ENCODE measurements at regions not wholly inside any gene's neighbourhood (a gene's known extent, or its start where the extent isn't known, plus 50 kb on each side); places are given as distances from the start of the nearest gene placed in this dataset.

DNA sequence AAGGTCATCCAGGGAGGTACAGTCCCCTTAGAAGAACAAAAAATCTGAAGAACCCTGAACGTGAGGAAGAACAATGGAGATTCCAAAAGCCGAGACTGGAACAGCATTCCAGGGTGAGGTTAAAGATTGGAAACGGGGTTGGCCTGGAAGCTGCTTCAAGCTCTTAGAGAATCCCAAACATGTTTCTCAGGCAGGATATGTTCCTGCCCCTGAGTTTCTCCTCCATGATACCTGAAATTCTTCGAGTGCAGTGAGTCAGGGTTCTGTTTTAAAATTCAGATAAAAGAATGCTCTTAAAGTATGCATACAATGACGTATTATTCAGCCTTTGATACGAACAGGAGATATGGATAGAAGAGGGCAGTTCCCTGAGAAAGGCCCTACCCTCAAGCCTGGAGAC, 293.1 kb downstream of the HS3ST3B1 start:
- TF ChIP-seq MAX (IDR thresholded peaks at IDR 0.05; ENCODE audit: low read depth, low read length) = no peak
- TF ChIP-seq, protein P1, sequence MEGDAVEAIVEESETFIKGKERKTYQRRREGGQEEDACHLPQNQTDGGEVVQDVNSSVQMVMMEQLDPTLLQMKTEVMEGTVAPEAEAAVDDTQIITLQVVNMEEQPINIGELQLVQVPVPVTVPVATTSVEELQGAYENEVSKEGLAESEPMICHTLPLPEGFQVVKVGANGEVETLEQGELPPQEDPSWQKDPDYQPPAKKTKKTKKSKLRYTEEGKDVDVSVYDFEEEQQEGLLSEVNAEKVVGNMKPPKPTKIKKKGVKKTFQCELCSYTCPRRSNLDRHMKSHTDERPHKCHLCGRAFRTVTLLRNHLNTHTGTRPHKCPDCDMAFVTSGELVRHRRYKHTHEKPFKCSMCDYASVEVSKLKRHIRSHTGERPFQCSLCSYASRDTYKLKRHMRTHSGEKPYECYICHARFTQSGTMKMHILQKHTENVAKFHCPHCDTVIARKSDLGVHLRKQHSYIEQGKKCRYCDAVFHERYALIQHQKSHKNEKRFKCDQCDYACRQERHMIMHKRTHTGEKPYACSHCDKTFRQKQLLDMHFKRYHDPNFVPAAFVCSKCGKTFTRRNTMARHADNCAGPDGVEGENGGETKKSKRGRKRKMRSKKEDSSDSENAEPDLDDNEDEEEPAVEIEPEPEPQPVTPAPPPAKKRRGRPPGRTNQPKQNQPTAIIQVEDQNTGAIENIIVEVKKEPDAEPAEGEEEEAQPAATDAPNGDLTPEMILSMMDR (IDR thresholded peaks at IDR 0.05; ENCODE audit: low read depth, low read length) = no peak

Data from NB4 (cell line).